Stimulated activated CD8-positive, alpha-beta memory T cell treated with anti-CD3 and anti-CD28 coated beads, Interleukin-4, amount 100 ng/mL, for 4 hours (primary cell): ENCODE measurements at regions not wholly inside any gene's neighbourhood (a gene's known extent, or its start where the extent isn't known, plus 50 kb on each side); places are given as distances from the start of the nearest gene placed in this dataset.

Experiments
- DNase-seq, 2 donors: peaks; one replicate each; pipeline ENCODE4 v3.0.0-alpha.2; 2020; ENCODE audit warnings: low read depth in 2 of 2, low spot score in 1 of 2

GRCh38 chr5:167576897-167577296 lies 714.5 kb upstream of the WWC1 start:
- DNase-seq = no peak

GRCh38 chr5:167577616-167578015 lies 713.8 kb upstream of the WWC1 start:
- DNase-seq = no peak

GRCh38 chr5:167578977-167579692 lies 712.3 kb upstream of the WWC1 start:
- no peak for DNase-seq

GRCh38 chr5:167579693-167580055 lies 711.8 kb upstream of the WWC1 start:
- no peak for DNase-seq

- no peak for DNase-seq
Measured at GRCh38 chr5:167580608-167581007, 710.8 kb upstream of the WWC1 start.

- no peak for DNase-seq
Measured at GRCh38 chr5:167582283-167582682, 709.2 kb upstream of the WWC1 start.

- no peak for DNase-seq
Measured at GRCh38 chr5:167582886-167583285, 708.6 kb upstream of the WWC1 start.

- DNase-seq = no peak
Measured at GRCh38 chr5:167585184-167585583, 706.3 kb upstream of the WWC1 start.

GRCh38 chr5:167587772-167588437 lies 703.5 kb upstream of the WWC1 start:
- no peak for DNase-seq

GRCh38 chr5:167592114-167592513 lies 699.3 kb upstream of the WWC1 start:
- no peak for DNase-seq

- DNase-seq = no peak
Measured at GRCh38 chr5:167593329-167594060, 698.0 kb upstream of the WWC1 start.

GRCh38 chr5:167594061-167594435 lies 697.4 kb upstream of the WWC1 start:
- DNase-seq = no peak

- no peak for DNase-seq
Measured at GRCh38 chr5:167594750-167595149, 696.7 kb upstream of the WWC1 start.

GRCh38 chr5:167595196-167595595 lies 696.2 kb upstream of the WWC1 start:
- DNase-seq = no peak

- no peak for DNase-seq
Measured at GRCh38 chr5:167598166-167598565, 693.3 kb upstream of the WWC1 start.

- DNase-seq = no peak
Measured at GRCh38 chr5:167602067-167602466, 689.4 kb upstream of the WWC1 start.

GRCh38 chr5:167603135-167603534 lies 688.3 kb upstream of the WWC1 start:
- DNase-seq = no peak

- no peak for DNase-seq
Measured at GRCh38 chr5:167608390-167609272, 682.8 kb upstream of the WWC1 start.

- DNase-seq = no peak
Measured at GRCh38 chr5:167614294-167615021, 677.0 kb upstream of the WWC1 start.

- DNase-seq = no peak
Measured at GRCh38 chr5:167616043-167616890, 675.2 kb upstream of the WWC1 start.
